H1 (cell line): ENCODE measurements at regions not wholly inside any gene's neighbourhood (a gene's known extent, or its start where the extent isn't known, plus 50 kb on each side); places are given as distances from the start of the nearest gene placed in this dataset.

Experiments used
- CTCF ChIA-PET: fragments of 300-600 bp; sonication (Branson Sonifier 250); formaldehyde crosslinking; loops from one replicate; lab custom pipeline; 2021; ENCODE audit not compliant: partially characterized antibody; lab: Charles Lee
- POLR2A ChIA-PET: fragments of 300-600 bp; sonication (Branson Sonifier 250); formaldehyde crosslinking; loops from one replicate; lab custom pipeline; 2021; ENCODE audit warnings: inconsistent platforms; ENCODE audit not compliant: partially characterized antibody; lab: Charles Lee
- DNase-seq, 2 experiments: peaks; one replicate each; pipeline versions ENCODE4 v3.0.0 to v3.0.0-alpha.2; 2010 to 2022; ENCODE audit warnings: low spot score in 2 of 2, low read depth in 1 of 2, mixed read lengths in 1 of 2
- FAIRE-seq: peaks from 2 replicates; lab custom pipeline; 2011; peaks lifted over from hg19 to GRCh38; lab: Jason Lieb, UNC
- H2AFZ ChIP-seq: 2 replicates; pipeline ENCODE4 v1.8.1; 2012; ENCODE audit warnings: low read length, inconsistent platforms
- H2AK5ac ChIP-seq: 2 replicates; pipeline ENCODE4 v1.6.1; 2013; ENCODE audit warnings: low read depth, low read length
- H2BK120ac ChIP-seq: replicated peaks from 2 replicates; pipeline ENCODE3; 2013; ENCODE audit warnings: low read depth, low read length, inconsistent platforms
- H2BK12ac ChIP-seq: 2 replicates; pipeline ENCODE4 v1.6.1; 2013; ENCODE audit warnings: low read depth, low read length
- H2BK15ac ChIP-seq: 2 replicates; pipeline ENCODE4 v1.6.1; 2013; ENCODE audit warnings: low read length
- H2BK20ac ChIP-seq: 2 replicates; pipeline ENCODE4 v1.6.1; 2013; ENCODE audit warnings: low read length
- H2BK5ac ChIP-seq: 2 replicates; pipeline ENCODE4 v1.6.1; 2013; ENCODE audit warnings: low read depth, low read length
- H3K14ac ChIP-seq: 2 replicates; pipeline ENCODE4 v1.6.1; 2013; ENCODE audit warnings: inconsistent platforms; ENCODE audit not compliant: insufficient read length
- H3K18ac ChIP-seq: 2 replicates; pipeline ENCODE4 v1.6.1; 2013; ENCODE audit warnings: low read length; ENCODE audit errors: extremely low read depth
- H3K23ac ChIP-seq: 2 replicates; pipeline ENCODE4 v1.6.1; 2013; ENCODE audit warnings: inconsistent platforms; ENCODE audit not compliant: insufficient read length
- H3K23me2 ChIP-seq: 2 replicates; pipeline ENCODE4 v1.6.1; 2013; ENCODE audit warnings: low read depth, low read length
- H3K27ac ChIP-seq: 2 replicates; pipeline ENCODE4 v1.6.1; 2011; ENCODE audit warnings: low read depth, low read length, inconsistent platforms
- H3K27me3 ChIP-seq, 4 experiments: replicated peaks in 1 of 4; 1 replicate in 1 of 4; 2 replicates in 3 of 4; pipeline versions ENCODE4 v1.6.1 to v1.8.1; 2011 to 2013; ENCODE audit warnings: low read length in 3 of 4, mild to moderate bottlenecking in 3 of 4, inconsistent platforms in 2 of 4, mixed read lengths in 2 of 4, moderate library complexity in 1 of 4; ENCODE audit not compliant: control insufficient read depth in 3 of 4, insufficient read depth in 3 of 4; ENCODE audit errors: extremely low read depth in 1 of 4
- H3K36me3 ChIP-seq, 4 experiments: 2 replicates each; pipeline versions ENCODE4 v1.6.1 to v1.8.1; 2011 to 2013; ENCODE audit warnings: mild to moderate bottlenecking in 4 of 4, low read length in 3 of 4, moderate library complexity in 2 of 4, control low read depth in 1 of 4, inconsistent platforms in 1 of 4; ENCODE audit not compliant: insufficient read depth in 4 of 4, control insufficient read depth in 2 of 4
- H3K4ac ChIP-seq: replicated peaks from 2 replicates; pipeline ENCODE3; 2013; ENCODE audit warnings: low read length, low read depth, mixed read lengths, inconsistent platforms; ENCODE audit not compliant: insufficient read length
- H3K4me1 ChIP-seq, 4 experiments: replicated peaks in 1 of 4; 1 replicate in 1 of 4; 2 replicates in 3 of 4; pipeline versions ENCODE4 v1.6.1 to v1.8.1; 2011 to 2013; ENCODE audit warnings: low read length in 3 of 4, inconsistent platforms in 2 of 4, mixed read lengths in 1 of 4; ENCODE audit not compliant: insufficient read depth in 4 of 4, control insufficient read depth in 3 of 4
- H3K4me2 ChIP-seq, 2 experiments: 2 replicates each; pipeline versions ENCODE4 v1.6.1 to v1.8.1; 2011 to 2013; ENCODE audit warnings: low read depth in 2 of 2, low read length in 2 of 2, control low read depth in 1 of 2, inconsistent platforms in 1 of 2, mild to moderate bottlenecking in 1 of 2; ENCODE audit not compliant: insufficient read depth in 1 of 2
- H3K4me3 ChIP-seq, 4 experiments: fragments of 200-600, 300-600 bp in 1 of 4; sonication (generic), shearing (Covaris generic), sonication (Bioruptor Twin) in 1 of 4; 2 replicates each; pipeline versions ENCODE4 v1.5.1 to v1.8.1; 2011 to 2016; ENCODE audit warnings: low read length in 4 of 4, low read depth in 3 of 4, control low read depth in 2 of 4, inconsistent platforms in 2 of 4, mild to moderate bottlenecking in 2 of 4, mixed read lengths in 1 of 4, moderate library complexity in 1 of 4; ENCODE audit not compliant: insufficient read depth in 2 of 4; ENCODE audit errors: extremely low read depth in 1 of 4
- H3K56ac ChIP-seq: replicated peaks from 2 replicates; pipeline ENCODE3; 2013; ENCODE audit warnings: low read depth, mild to moderate bottlenecking, mixed read lengths, low read length, inconsistent platforms; ENCODE audit not compliant: insufficient read length
- H3K79me1 ChIP-seq: 2 replicates; pipeline ENCODE4 v1.6.1; 2013; ENCODE audit warnings: low read depth, low read length, control low read depth
- H3K79me2 ChIP-seq, 2 experiments: 2 replicates each; pipeline versions ENCODE4 v1.6.1 to v1.8.1; 2012 to 2013; ENCODE audit warnings: low read length in 2 of 2, mild to moderate bottlenecking in 2 of 2, inconsistent platforms in 1 of 2; ENCODE audit not compliant: insufficient read depth in 2 of 2, control insufficient read depth in 1 of 2
- H3K9ac ChIP-seq, 4 experiments: replicated peaks in 1 of 4; 1 replicate in 1 of 4; 2 replicates in 3 of 4; pipeline versions ENCODE4 v1.6.1 to v1.8.1; 2011 to 2013; ENCODE audit warnings: low read depth in 3 of 4, low read length in 3 of 4, control low read depth in 2 of 4, mild to moderate bottlenecking in 2 of 4, moderate library complexity in 2 of 4, inconsistent platforms in 1 of 4; ENCODE audit errors: extremely low read depth in 1 of 4
- H3K9me3 ChIP-seq, 2 experiments: 2 replicates each; pipeline versions ENCODE4 v1.6.1 to v1.8.1; 2012 to 2013; ENCODE audit warnings: mild to moderate bottlenecking in 2 of 2, moderate library complexity in 2 of 2, control low read depth in 1 of 2, inconsistent platforms in 1 of 2, low read depth in 1 of 2, low read length in 1 of 2, mixed read lengths in 1 of 2; ENCODE audit not compliant: insufficient read depth in 2 of 2
- H4K20me1 ChIP-seq, 2 experiments: replicated peaks in 1 of 2; 2 replicates each; pipeline versions ENCODE3 to v1.8.1; 2011 to 2013; ENCODE audit warnings: inconsistent platforms in 2 of 2, low read length in 2 of 2, mild to moderate bottlenecking in 1 of 2; ENCODE audit not compliant: insufficient read depth in 2 of 2, control insufficient read depth in 1 of 2
- H4K5ac ChIP-seq: 2 replicates; pipeline ENCODE4 v1.6.1; 2013; ENCODE audit warnings: low read length, low read depth, mixed read lengths, inconsistent platforms; ENCODE audit not compliant: insufficient read length
- H4K8ac ChIP-seq: 2 replicates; pipeline ENCODE4 v1.8.0; 2013; ENCODE audit warnings: mild to moderate bottlenecking, moderate library complexity, low read length, inconsistent platforms; ENCODE audit not compliant: insufficient read depth; ENCODE audit errors: extremely low read depth
- H4K91ac ChIP-seq: replicated peaks from 2 replicates; pipeline ENCODE3; 2013; ENCODE audit warnings: low read length, mixed read lengths, inconsistent platforms; ENCODE audit not compliant: insufficient read length
- CEBPB ChIP-seq: IDR thresholded peaks from 2 replicates; pipeline ENCODE4 v1.6.1; 2012; ENCODE audit warnings: low read depth, low read length
- GABPA ChIP-seq: IDR thresholded peaks from 2 replicates; pipeline ENCODE4 v1.6.1; 2011; ENCODE audit warnings: mild to moderate bottlenecking, low read length, moderate library complexity, borderline replicate concordance; ENCODE audit not compliant: insufficient read depth
- HDAC6 ChIP-seq: IDR thresholded peaks from one replicate; pipeline ENCODE4 v1.7.1; 2012; ENCODE audit warnings: low read depth, mild to moderate bottlenecking, inconsistent platforms, low read length, moderate library complexity
- JUND ChIP-seq: IDR thresholded peaks from 2 replicates; pipeline ENCODE4 v1.6.1; 2011; ENCODE audit warnings: mild to moderate bottlenecking, improper control_type of control experiment, low read length
- MAFK ChIP-seq: IDR thresholded peaks from 2 replicates; pipeline ENCODE4 v1.6.1; 2012; ENCODE audit warnings: low read depth, mild to moderate bottlenecking, improper control_type of control experiment, low read length
- PHF8 ChIP-seq: fragments of 200-600 bp; sonication (generic); conservative IDR thresholded peaks from 2 replicates; pipeline ENCODE4 v1.7.1; 2012; ENCODE audit warnings: low read depth, mild to moderate bottlenecking, inconsistent platforms, low read length, moderate library complexity
- POU5F1 ChIP-seq: IDR thresholded peaks from 2 replicates; pipeline ENCODE4 v1.6.1; 2011; ENCODE audit warnings: low read depth, mild to moderate bottlenecking, low read length, moderate library complexity
- SIN3A ChIP-seq, 2 experiments: IDR thresholded peaks in 1 of 2; conservative IDR thresholded peaks in 1 of 2; 2 replicates each; pipeline ENCODE4 v1.6.1; 2011 to 2012; ENCODE audit warnings: low read length in 2 of 2, improper control_type of control experiment in 1 of 2, low read depth in 1 of 2, mild to moderate bottlenecking in 1 of 2
- SUZ12 ChIP-seq: fragments of 200-600 bp; sonication (generic); IDR thresholded peaks from 2 replicates; pipeline ENCODE4 v1.6.1; 2012; ENCODE audit warnings: mild to moderate bottlenecking, inconsistent platforms, low read length, moderate library complexity, mixed read lengths
- TBP ChIP-seq: IDR thresholded peaks from 2 replicates; pipeline ENCODE4 v1.6.1; 2011; ENCODE audit warnings: low read depth, low read length, improper control_type of control experiment
- TEAD4 ChIP-seq: IDR thresholded peaks from 2 replicates; pipeline ENCODE4 v1.6.1; 2012; ENCODE audit warnings: low read depth, low read length, inconsistent platforms, mixed read lengths
- USF2 ChIP-seq: IDR thresholded peaks from 2 replicates; pipeline ENCODE4 v1.6.1; 2011; ENCODE audit warnings: low read length, improper control_type of control experiment
- WGBS, 2 experiments: shearing (Covaris generic) in 1 of 2; methylation state at CpG; one replicate each; pipeline versions ENCODE4 v1.1.6 to v1.1.7; 2013 to 2015; ENCODE audit warnings: low lambda C conversion rate in 2 of 2, mixed read lengths in 2 of 2, inconsistent platforms in 1 of 2, low coverage in 1 of 2, missing lambda C conversion rate in 1 of 2; ENCODE audit not compliant: insufficient replicate concordance in 2 of 2, insufficient coverage in 1 of 2, insufficient read length in 1 of 2; ENCODE audit errors: extremely low coverage in 1 of 2, missing lambda C conversion rate in 1 of 2; 5-methylcytosine and 5-hydroxymethylcytosine counted together

DNA sequence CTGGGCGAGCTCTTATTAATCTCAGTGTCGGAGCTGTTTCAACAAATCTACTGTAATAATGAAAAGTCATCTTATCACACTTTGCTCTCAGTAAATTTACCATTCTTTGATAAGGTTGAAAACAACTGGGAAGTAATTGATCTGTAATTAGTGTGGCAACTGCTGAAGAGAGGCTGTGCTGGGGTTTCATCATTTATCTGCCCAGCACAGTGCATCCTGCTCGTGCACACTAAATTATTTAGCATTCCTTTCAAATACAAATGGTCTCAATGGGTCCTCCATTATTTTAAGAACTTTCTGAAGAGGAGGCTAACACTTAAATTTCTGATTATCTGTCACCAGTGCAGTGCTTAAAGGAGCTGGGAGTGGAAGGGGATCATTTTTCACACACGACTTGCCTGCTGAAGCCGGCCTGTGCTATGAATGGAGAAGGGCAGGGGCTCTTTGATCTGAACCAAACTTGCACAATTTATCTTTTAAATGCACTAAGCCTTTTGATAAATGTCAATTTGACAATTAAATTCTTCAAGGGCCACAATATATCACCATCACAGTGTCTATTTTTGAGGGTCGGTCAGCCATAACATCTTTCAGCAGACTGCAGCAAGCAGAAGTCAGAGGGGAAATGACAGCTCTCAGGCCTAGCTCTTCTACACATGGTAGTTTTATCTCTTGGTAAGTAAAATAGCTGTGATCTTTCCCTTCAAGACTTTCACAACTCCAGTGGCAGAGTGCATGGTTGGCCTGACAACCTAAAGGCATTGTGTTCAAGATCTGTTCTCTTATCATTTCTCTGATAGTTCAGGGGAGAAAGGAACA, 106.4 kb upstream of the EFNA5 start:
- Histone ChIP-seq H3K4ac (no peak overlapping the region), H2AFZ (no peak overlapping the region), H3K36me3 (peaks cover 0 to 6% (median 0%) of the 10 kb centered on the region in 4 experiments; a peak in 1 of 8 replicates), H2BK15ac (no peak overlapping the region), H3K56ac (no peak overlapping the region), H4K91ac (no peak overlapping the region), H3K27me3 (no peaks in the 10 kb centered on the region), H3K18ac (no peak overlapping the region), H3K14ac (no peak overlapping the region), H3K4me1 (peaks cover 0 to 15% (median 2%) of the 10 kb centered on the region in 4 experiments; a peak in 4 of 7 replicates), H3K79me1 (no peaks in the 10 kb centered on the region), H3K23ac (no peak overlapping the region), H3K23me2 (no peaks in the 10 kb centered on the region), H3K27ac (no peak overlapping the region), H2BK12ac (no peak overlapping the region), H3K4me2 (no peak overlapping the region), H2AK5ac (no peak overlapping the region), H3K4me3 (no peak overlapping the region), H4K20me1 (no peaks in the 10 kb centered on the region), H2BK120ac (no peak overlapping the region), H2BK20ac (no peak overlapping the region), H3K9me3 (peaks cover 6% of the 10 kb centered on the region in 2 experiments; a peak in 3 of 4 replicates), H2BK5ac (no peak overlapping the region), H3K9ac (no peak overlapping the region), H3K79me2 (no peaks in the 10 kb centered on the region), H4K5ac (no peak overlapping the region), H4K8ac (no peak overlapping the region)
- ChIA-PET POLR2A (no interaction called here), CTCF (interaction anchor here (0.6 to 1.5 kb wide), 5 partner anchors 11 to 357 kb away, joined by 3 to 8 read pairs (median 4); no protein-coding TSS in a partner anchor)
- DNase-seq (no peak), FAIRE-seq (no peak)
- WGBS, 2 experiments = 82% methylated on average over 6 of the region's 6 CpGs; no CpG with 5 or more reads in 1 of the 2 experiments
- TF ChIP-seq SIN3A (conservative IDR thresholded peaks at IDR 0.05 in 1 of 2, IDR thresholded peaks at IDR 0.05 in 1 of 2; ENCODE audit: low read depth in 1 of 2, low read length in 2 of 2) = no peak
- no peak for TF ChIP-seq GABPA
- no peak for TF ChIP-seq TBP
- TF ChIP-seq CEBPB = no peak
- TF ChIP-seq PHF8 = no peak
- TF ChIP-seq HDAC6 = no peak
- no peak for TF ChIP-seq MAFK
- no peak for TF ChIP-seq USF2
- no peak for TF ChIP-seq JUND
- TF ChIP-seq TEAD4 = no peak
- TF ChIP-seq SUZ12 = no peak
- no peak for TF ChIP-seq POU5F1
